OCI-LY3 (cell line): ENCODE measurements at regions not wholly inside any gene's neighbourhood (a gene's known extent, or its start where the extent isn't known, plus 50 kb on each side); places are given as distances from the start of the nearest gene placed in this dataset.

Experiments
- H2AFZ ChIP-seq: fragments of 200-600, 300-600 bp; shearing (Covaris generic); 2 replicates; pipeline ENCODE4 v1.6.0; 2014; ENCODE audit warnings: antibody characterized with exemption, low read depth, low read length
- H3K27ac ChIP-seq: fragments of 200-600, 300-600 bp; sonication (generic); 2 replicates; pipeline ENCODE4 v1.5.1; 2014; ENCODE audit warnings: mild to moderate bottlenecking, low read length, moderate library complexity, mixed read lengths
- H3K27me3 ChIP-seq: fragments of 200-600, 300-600 bp; sonication (generic); 2 replicates; pipeline ENCODE4 v1.6.1; 2014; ENCODE audit warnings: low read depth, low read length, mixed read lengths
- H3K36me3 ChIP-seq: fragments of 200-600, 300-600 bp; sonication (generic); replicated peaks from 2 replicates; pipeline ENCODE3; 2014; ENCODE audit warnings: low read depth, low read length, mixed read lengths
- H3K4me1 ChIP-seq: fragments of 300-600, 200-600 bp; sonication (generic); 2 replicates; pipeline ENCODE4 v1.6.1; 2014; ENCODE audit warnings: low read length, mixed read lengths
- H3K4me2 ChIP-seq: fragments of 200-600, 300-600 bp; sonication (generic); 2 replicates; pipeline ENCODE4 v1.6.1; 2014; ENCODE audit warnings: low read length, mixed read lengths
- H3K4me3 ChIP-seq: fragments of 300-600, 200-600 bp; sonication (generic); 2 replicates; pipeline ENCODE4 v1.5.1; 2014; ENCODE audit warnings: antibody characterized with exemption, mild to moderate bottlenecking, low read length, moderate library complexity
- H3K79me2 ChIP-seq: fragments of 300-600, 200-600 bp; shearing (Covaris generic); 2 replicates; pipeline ENCODE4 v1.6.1; 2014; ENCODE audit warnings: mild to moderate bottlenecking, low read length, mixed read lengths
- H3K9ac ChIP-seq: fragments of 300-600, 200-600 bp; shearing (Covaris generic); 2 replicates; pipeline ENCODE4 v1.6.0; 2014; ENCODE audit warnings: mild to moderate bottlenecking, low read length, moderate library complexity
- H3K9me3 ChIP-seq: fragments of 200-600, 300-600 bp; shearing (Covaris generic); 2 replicates; pipeline ENCODE4 v1.6.1; 2014; ENCODE audit warnings: low read length, mixed read lengths; ENCODE audit not compliant: insufficient read depth
- H4K20me1 ChIP-seq: fragments of 200-600, 300-600 bp; sonication (generic); 2 replicates; pipeline ENCODE4 v1.6.1; 2016; ENCODE audit warnings: low read length, mixed read lengths; ENCODE audit not compliant: insufficient read depth
- EZH2phosphoT487 ChIP-seq: fragments of 200-600 bp; shearing (Covaris generic); IDR thresholded peaks from 2 replicates; pipeline ENCODE4 v1.6.1; 2018; ENCODE audit warnings: antibody characterized with exemption, mixed run types, low read depth
- TF ChIP-seq, protein P1 (sequence below): fragments of 200-600, 300-600 bp; sonication (generic); IDR thresholded peaks from 2 replicates; pipeline ENCODE4 v1.5.1; 2014; ENCODE audit warnings: antibody characterized with exemption, low read length, low read depth

- Histone ChIP-seq H3K9me3 (no peaks in the 10 kb centered on the region), H4K20me1 (no peaks in the 10 kb centered on the region), H3K79me2 (no peaks in the 10 kb centered on the region), H2AFZ (no peak overlapping the region), H3K36me3 (no peaks in the 10 kb centered on the region), H3K4me1 (no peaks in the 10 kb centered on the region), H3K27me3 (peaks cover 33% of the 10 kb centered on the region; the same call in 1 of the 2 replicates), H3K27ac (no peak overlapping the region), H3K9ac (no peak overlapping the region), H3K4me3 (no peak overlapping the region), H3K4me2 (no peak overlapping the region)
- TF ChIP-seq EZH2phosphoT487 = no peak
These were observed 191.3 kb upstream of the CRY1 start for GRCh38 chr12:107284692-107285091.

GRCh38 chr12:107287436-107288413 lies 194.4 kb upstream of the CRY1 start:
- H2AFZ ChIP-seq = no peak overlapping the region
- no peaks in the 10 kb centered on the region for H4K20me1 ChIP-seq
- H3K36me3 ChIP-seq = no peaks in the 10 kb centered on the region
- TF ChIP-seq, protein P1, sequence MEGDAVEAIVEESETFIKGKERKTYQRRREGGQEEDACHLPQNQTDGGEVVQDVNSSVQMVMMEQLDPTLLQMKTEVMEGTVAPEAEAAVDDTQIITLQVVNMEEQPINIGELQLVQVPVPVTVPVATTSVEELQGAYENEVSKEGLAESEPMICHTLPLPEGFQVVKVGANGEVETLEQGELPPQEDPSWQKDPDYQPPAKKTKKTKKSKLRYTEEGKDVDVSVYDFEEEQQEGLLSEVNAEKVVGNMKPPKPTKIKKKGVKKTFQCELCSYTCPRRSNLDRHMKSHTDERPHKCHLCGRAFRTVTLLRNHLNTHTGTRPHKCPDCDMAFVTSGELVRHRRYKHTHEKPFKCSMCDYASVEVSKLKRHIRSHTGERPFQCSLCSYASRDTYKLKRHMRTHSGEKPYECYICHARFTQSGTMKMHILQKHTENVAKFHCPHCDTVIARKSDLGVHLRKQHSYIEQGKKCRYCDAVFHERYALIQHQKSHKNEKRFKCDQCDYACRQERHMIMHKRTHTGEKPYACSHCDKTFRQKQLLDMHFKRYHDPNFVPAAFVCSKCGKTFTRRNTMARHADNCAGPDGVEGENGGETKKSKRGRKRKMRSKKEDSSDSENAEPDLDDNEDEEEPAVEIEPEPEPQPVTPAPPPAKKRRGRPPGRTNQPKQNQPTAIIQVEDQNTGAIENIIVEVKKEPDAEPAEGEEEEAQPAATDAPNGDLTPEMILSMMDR = no peak
- no peak for TF ChIP-seq EZH2phosphoT487
- no peak overlapping the region for H3K27ac ChIP-seq
- no peak overlapping the region for H3K4me2 ChIP-seq
- H3K4me3 ChIP-seq = no peak overlapping the region
- no peaks in the 10 kb centered on the region for H3K9me3 ChIP-seq
- H3K9ac ChIP-seq = no peak overlapping the region
- no peaks in the 10 kb centered on the region for H3K79me2 ChIP-seq
- H3K4me1 ChIP-seq = no peaks in the 10 kb centered on the region
- H3K27me3 ChIP-seq = peaks cover 28% of the 10 kb centered on the region; the same call in 1 of the 2 replicates

- Histone ChIP-seq H3K4me3 (no peak overlapping the region), H3K27ac (no peak overlapping the region), H3K79me2 (no peaks in the 10 kb centered on the region), H3K9me3 (no peaks in the 10 kb centered on the region), H3K9ac (no peak overlapping the region), H3K36me3 (no peaks in the 10 kb centered on the region), H3K27me3 (peaks cover 25% of the 10 kb centered on the region; the same call in 1 of the 2 replicates), H4K20me1 (no peaks in the 10 kb centered on the region), H2AFZ (no peak overlapping the region), H3K4me1 (no peaks in the 10 kb centered on the region), H3K4me2 (no peak overlapping the region)
- TF ChIP-seq, protein P1 = no peak
- no peak for TF ChIP-seq EZH2phosphoT487
These were observed 195.2 kb upstream of the CRY1 start for GRCh38 chr12:107288414-107289127.

DNA sequence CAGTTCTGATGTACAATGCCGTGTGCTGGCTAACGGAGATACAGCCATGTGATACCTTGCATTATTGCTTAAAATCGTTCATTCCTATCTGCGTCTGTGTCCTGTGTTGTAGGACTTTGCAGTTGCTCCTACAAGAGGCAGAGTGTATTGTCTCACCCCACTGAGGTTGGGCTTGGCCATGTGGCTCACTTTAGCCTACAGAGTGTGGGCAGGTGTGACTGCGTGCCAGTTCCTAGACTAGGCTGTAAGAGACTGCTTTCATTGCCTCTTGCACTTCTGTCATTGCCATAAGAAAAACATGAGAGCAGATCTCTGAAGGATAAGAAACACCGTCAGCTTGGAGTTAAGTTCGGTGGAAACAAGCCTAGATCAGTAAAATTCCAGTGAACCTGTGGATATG lies 197.7 kb upstream of the CRY1 start:
- H3K9ac ChIP-seq = no peak overlapping the region
- H2AFZ ChIP-seq = no peak overlapping the region
- no peak overlapping the region for H3K4me2 ChIP-seq
- no peaks in the 10 kb centered on the region for H3K9me3 ChIP-seq
- H4K20me1 ChIP-seq = no peaks in the 10 kb centered on the region
- H3K36me3 ChIP-seq = no peaks in the 10 kb centered on the region
- H3K4me1 ChIP-seq = no peaks in the 10 kb centered on the region
- H3K79me2 ChIP-seq = no peaks in the 10 kb centered on the region
- peaks cover 13% of the 10 kb centered on the region; the same call in 1 of the 2 replicates for H3K27me3 ChIP-seq
- no peak overlapping the region for H3K4me3 ChIP-seq
- TF ChIP-seq, protein P1 = no peak
- TF ChIP-seq EZH2phosphoT487 = no peak
- H3K27ac ChIP-seq = no peak overlapping the region
